Kidney capillary endothelial cell (primary cell): ENCODE measurements at regions not wholly inside any gene's neighbourhood (a gene's known extent, or its start where the extent isn't known, plus 50 kb on each side); places are given as distances from the start of the nearest gene placed in this dataset.

ENCODE experiments used
- DNase-seq: peaks from one replicate; pipeline ENCODE4 v3.0.0-alpha.2; 2018; ENCODE audit warnings: low spot score

GRCh38 chr3:117661818-117662095, 952.2 kb downstream of the TUSC7 start:
- DNase-seq: no peak

- no peak for DNase-seq
Measured at GRCh38 chr3:117665296-117665695, 955.7 kb downstream of the TUSC7 start.

GRCh38 chr3:117666325-117666724, 956.7 kb downstream of the TUSC7 start:
- DNase-seq: no peak

DNA sequence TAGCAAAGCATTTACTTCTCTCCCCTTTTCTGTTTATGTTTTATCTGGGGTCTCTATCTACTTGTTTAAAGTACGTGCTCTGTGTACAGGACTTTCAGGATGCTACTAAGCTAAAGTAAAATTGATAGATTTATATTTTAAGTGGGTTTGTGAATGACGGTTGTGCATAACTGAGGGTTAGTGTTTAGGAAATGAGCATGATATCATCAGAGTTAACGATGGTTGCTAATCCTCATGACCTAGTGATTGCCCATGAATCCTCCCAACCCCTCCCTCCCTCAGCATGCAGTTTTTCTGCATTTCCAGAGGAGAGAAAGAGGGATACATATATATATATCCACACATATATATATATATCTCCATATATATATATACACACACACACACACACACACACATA, 957.2 kb downstream of the TUSC7 start:
- DNase-seq: no peak

DNA sequence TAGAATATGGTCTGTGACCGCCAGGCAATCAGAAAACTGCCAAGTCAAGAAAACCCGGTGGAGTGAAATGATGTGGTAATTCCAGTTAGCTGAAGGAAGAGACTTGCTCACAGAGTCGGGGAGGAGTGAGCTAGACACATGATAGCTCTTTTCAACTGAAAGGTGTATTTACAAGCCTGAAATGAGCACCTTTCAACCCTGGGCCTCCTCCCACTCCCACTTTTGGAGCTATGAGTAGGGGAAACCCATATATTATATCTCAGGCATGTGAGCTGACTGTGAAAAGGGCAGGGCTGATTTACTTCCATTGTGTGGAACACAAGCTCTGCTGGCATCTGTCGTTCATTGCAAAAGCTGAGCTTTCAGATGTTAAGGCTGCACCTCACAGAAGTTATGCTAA, 960.2 kb downstream of the TUSC7 start:
- DNase-seq: no peak

DNA sequence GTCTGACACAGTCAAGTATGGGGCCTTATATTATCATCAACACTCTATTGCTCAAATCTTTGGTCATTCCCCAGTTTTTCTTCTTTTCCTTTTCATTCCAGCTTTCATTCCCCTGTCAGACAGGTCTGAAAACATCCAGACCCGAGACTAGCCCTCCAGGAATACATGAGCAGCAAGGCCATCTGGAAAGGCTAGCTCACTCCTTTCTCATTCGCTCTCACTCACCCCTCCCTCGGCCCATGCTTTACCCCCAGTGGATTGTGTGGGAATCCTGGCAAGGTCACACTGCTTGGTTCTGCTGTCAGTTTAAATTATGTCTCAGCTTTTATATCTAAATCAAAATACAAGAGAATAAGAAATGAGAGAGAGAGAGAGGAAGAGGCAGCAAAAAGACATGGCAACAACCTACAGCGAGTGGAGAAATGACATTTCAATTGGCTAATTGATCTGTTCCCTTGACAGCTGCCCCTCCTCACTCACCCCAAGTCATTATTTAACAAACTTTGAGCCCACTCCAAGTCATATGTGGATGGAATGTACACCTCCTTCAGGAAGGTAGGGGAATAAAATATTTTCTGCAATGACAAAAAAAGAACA, 962.2 kb downstream of the TUSC7 start:
- DNase-seq: no peak

- DNase-seq: no peak
Measured at GRCh38 chr3:117674321-117674720, 964.7 kb downstream of the TUSC7 start.

DNA sequence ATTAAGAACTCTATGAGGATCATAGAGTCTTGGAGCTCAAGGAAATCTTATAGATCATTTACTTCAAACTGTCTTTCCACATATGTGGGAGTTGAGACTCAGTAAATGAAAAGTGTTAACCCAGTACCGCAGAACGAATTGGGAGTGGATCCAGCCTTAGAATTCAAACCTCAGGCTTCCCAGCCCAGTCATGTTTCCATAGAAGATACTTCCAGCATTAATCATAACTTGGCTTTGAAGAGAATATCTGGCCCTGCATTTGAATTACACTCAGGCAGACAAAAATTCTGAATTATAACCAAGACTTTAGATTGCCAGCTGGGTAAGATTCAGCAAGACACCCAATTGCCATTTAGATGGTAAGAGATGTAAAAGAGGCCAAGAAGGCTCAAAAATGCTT, 972.0 kb downstream of the TUSC7 start:
- DNase-seq: no peak

DNA sequence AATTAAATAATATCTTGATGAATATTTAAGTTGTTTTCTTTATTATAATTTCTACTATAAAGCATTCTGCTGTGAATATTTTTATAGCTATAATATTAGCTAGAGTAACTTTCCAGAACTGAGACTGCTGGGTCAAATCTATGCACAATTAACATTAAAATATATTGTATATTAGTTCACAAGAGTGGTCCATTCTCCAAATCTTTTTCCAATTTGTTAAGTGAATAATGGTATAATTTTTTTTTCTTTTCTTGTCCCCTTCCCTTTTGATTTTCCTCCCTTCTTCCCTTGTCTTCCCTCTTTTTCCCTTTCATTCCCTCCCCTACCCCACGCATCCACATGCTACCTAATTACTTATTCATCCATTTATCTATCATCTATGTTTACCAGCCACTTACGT, 977.5 kb downstream of the TUSC7 start:
- no peak for DNase-seq

- DNase-seq: no peak
Measured at GRCh38 chr3:117688583-117688982, 979.0 kb downstream of the TUSC7 start.

GRCh38 chr3:117691526-117691925, 981.9 kb downstream of the TUSC7 start:
- no peak for DNase-seq

GRCh38 chr3:117692416-117692995, 982.9 kb downstream of the TUSC7 start:
- peak; percentile 96 for DNase-seq

- no peak for DNase-seq
Measured at GRCh38 chr3:117695321-117695720, 985.7 kb downstream of the TUSC7 start.

- no peak for DNase-seq
Measured at GRCh38 chr3:117695871-117696645, 986.5 kb downstream of the TUSC7 start.

DNA sequence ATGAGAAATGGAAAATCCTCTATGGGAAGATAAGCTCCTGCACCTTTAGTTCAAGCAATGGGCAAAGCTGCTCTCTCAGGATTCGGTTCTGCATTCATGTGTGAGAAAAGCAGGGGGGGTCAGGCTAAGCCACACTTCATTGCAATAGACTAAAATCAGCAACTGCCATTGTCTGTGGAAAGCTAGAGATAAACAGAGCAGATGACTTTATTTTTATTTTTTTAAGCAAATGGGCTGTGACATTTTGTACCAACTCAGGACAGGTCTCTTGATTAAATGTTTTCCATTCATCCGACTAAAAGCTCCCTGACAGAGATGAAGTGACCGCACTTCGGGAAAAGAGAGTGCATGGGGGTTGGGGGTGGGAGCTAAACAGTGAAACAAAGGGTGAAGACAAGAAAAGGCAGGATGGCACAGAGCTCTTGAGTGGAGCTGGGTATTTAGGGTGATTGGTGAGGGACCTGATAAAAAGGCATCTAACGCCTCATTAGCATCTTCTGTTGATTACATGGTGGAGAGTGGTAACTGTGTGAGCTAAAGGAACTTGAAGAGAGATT, 987.4 kb downstream of the TUSC7 start:
- no peak for DNase-seq

GRCh38 chr3:117699058-117699457, 989.5 kb downstream of the TUSC7 start:
- DNase-seq: no peak

GRCh38 chr3:117700573-117701360, 991.2 kb downstream of the TUSC7 start:
- DNase-seq: no peak

DNA sequence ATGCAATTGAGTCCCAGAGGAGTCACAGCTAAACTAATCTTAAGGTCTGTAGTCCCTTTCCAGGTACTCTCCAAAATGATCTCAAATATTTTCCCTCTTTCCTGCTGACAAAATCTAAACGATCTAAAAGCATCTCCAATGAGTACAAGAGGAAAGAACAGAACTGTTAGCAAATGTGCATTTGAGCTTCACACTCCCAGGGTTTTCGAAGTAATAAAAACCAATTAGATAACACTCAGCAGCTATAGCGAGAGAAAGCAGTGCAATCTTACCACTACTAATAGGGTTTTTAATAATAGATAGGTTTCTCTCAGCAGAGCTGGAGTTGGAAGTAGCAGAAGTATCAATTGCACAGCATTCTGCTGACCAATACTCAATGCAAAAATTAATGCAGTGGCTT, 995.4 kb downstream of the TUSC7 start:
- DNase-seq: no peak

GRCh38 chr3:117706037-117706436, 996.5 kb downstream of the TUSC7 start:
- no peak for DNase-seq

DNA sequence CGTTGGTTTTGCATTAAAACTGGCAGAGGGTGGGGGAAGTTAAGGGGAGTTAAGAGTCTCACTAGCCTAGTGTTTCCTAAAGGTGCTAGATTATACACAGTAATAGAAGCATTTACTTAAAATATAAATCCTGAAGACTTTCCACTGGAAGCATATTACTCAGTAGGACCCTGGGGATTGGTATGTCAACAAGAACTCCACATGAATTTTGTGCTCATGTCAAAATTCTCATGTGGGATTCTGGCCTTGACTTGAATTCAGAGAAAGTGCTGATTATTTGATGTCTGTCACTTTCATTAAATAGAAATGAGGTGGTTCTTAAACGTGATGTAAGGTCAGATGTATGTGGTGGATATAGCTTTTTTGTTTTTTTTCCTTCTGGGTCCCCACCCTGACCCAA, 997.2 kb downstream of the TUSC7 start:
- DNase-seq: no peak

DNA sequence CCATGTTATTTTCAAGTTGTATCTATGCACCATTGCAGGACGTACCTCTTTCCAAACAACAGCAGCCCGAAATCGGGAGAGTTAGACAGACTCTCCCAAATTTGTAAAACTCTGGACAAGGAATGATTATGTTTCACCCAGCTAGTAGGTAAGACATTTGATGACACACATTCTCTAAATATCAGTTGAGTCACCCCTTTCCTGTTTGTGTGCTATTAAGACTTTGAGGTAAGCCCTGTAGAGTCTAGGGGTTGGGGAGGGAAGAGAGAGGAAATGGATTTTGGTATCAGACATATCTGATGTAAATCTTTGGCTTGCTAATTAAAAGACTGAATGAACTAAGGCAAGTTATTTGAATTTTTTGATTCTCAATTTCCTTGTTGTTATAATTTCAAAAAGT, 999.0 kb downstream of the TUSC7 start:
- DNase-seq: peak; percentile 36

- DNase-seq: no peak
Measured at GRCh38 chr3:117709108-117709507, 999.5 kb downstream of the TUSC7 start.

DNA sequence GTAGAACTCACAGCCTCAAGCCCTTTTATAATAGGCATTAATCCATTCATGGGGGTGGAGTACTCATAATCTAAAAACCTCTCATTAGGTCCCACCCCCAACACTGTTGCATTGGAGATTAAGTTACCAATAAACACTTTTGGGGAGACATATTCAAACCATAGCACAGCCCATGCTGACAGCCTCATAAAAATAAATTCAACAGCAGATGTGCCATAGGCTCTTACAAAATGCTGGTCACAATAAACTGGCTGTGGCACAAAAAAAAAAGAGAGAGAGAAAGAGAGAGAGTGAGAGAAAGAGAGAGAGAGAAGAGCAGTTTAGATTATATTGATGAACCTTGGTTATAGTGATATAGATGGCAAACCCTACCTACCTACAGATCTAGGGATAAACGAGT, 1000.9 kb downstream of the TUSC7 start:
- no peak for DNase-seq
